Pancreas (tissue), 10 donors: ENCODE measurements at regions not wholly inside any gene's neighbourhood (a gene's known extent, or its start where the extent isn't known, plus 50 kb on each side); places are given as distances from the start of the nearest gene placed in this dataset.

Experiments
- ATAC-seq, 4 donors: fragments of 200-7000 bp; cut with Tn5 transposase; one replicate each; pipeline versions ENCODE4 v1.8.0 to v1.9.1; 2020; ENCODE audit warnings: mild to moderate bottlenecking in 4 of 4, moderate library complexity in 4 of 4
- DNase-seq, 6 donors: peaks; one replicate each; pipeline ENCODE4 v3.0.0-alpha.2; 2020
- FAIRE-seq: peaks from 2 replicates; lab custom pipeline; 2012; peaks lifted over from hg19 to GRCh38; lab: Jason Lieb, UNC
- H3K27ac ChIP-seq, 4 donors: fragments of 200-600 bp; sonication (generic); 1 replicate in 3 of 4; 2 replicates in 1 of 4; pipeline versions ENCODE4 v1.5.0 to v1.8.0; 2020
- H3K27me3 ChIP-seq, 4 donors: fragments of 200-600 bp; one replicate each; pipeline ENCODE4 v1.8.0; 2021
- H3K36me3 ChIP-seq, 3 donors: fragments of 200-600 bp; sonication (generic) in 1 of 3; one replicate each; pipeline versions ENCODE4 v1.5.0 to v1.8.0; 2020 to 2021
- H3K4me1 ChIP-seq, 3 donors: fragments of 200-600 bp; one replicate each; pipeline ENCODE4 v1.8.0; 2021
- H3K4me3 ChIP-seq, 4 donors: fragments of 200-600 bp; sonication (generic) in 2 of 4; one replicate each; pipeline versions ENCODE4 v1.5.0 to v1.8.0; 2020 to 2021
- H3K9me3 ChIP-seq, 4 donors: fragments of 200-600 bp; one replicate each; pipeline ENCODE4 v1.8.0; 2021
- CTCF ChIP-seq, 4 donors: fragments of 200-600 bp; sonication (generic) in 3 of 4; IDR thresholded peaks; one replicate each; pipeline versions ENCODE4 v1.5.0 to v1.8.0; 2021; ENCODE audit warnings: antibody characterized with exemption in 4 of 4
- WGBS, 2 donors: extraction: QIAGEN DNeasy Blood & Tissue Kit; methylation state at CpG; one replicate each; pipeline ENCODE4 v1.1.7; 2013; 5-methylcytosine and 5-hydroxymethylcytosine counted together
- intact Hi-C, 3 donors: fragments of 100-400 bp; cut with DNase I; formaldehyde crosslinking; loops; one replicate each; pipeline versions ENCODE4 v1.11.1 to v1.14.2; 2022
- donor health status: healthy with polysubstance abuse.
- donor health status: DM: no; HTN: no; CAD: no; lungs with moderate emphysema.
- donor health status: DM: no; HTN: no; CAD: no.
- donor health status: control.
- donor health status: control.
- donor health status: Bipolar disorder and iron deficiency.
- donor health status: DM: yes; HTN: yes; CAD: no.
- donor health status: DM: no; HTN: no; CAD: no.
- donor health status: DM: no; HTN: no; CAD: no.
- donor health status: DM: yes; HTN: yes; CAD: no.

GRCh38 chr4:83767067-83767466, 231.2 kb downstream of the GPAT3 start:
- ATAC-seq (no peak), DNase-seq (no peak), FAIRE-seq (no peak)
- intact Hi-C loops, result no loop called here
- no peaks in the 10 kb centered on the region for H3K27me3 ChIP-seq
- H3K4me3 ChIP-seq, result no peak overlapping the region
- H3K9me3 ChIP-seq, result no peaks in the 10 kb centered on the region
- no peaks in the 10 kb centered on the region for H3K4me1 ChIP-seq
- no peak for TF ChIP-seq CTCF (IDR thresholded peaks at IDR 0.05)
- H3K27ac ChIP-seq, result no peak overlapping the region
- 84 to 90% methylated on average over 2 of the region's 2 CpGs for WGBS, 2 donors
- H3K36me3 ChIP-seq, result no peaks in the 10 kb centered on the region

DNA sequence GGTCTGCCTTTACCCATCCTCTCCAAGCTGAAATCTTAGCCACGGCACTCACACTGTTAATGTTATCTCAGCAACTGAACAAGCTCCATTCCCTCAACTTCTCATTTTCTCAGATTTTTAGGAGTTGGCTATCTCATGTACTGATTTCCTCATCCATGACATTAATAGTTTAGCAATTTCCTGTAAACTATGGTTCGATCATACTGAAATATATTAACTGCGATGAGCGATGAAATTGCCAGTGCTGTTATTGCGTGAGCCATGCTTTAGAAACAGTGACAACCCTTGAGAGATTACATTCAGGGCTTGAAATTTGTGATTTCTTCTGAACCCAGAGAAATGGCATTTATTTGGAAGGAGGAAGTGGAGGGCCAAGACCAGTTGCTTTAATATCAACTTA, 223.7 kb downstream of the GPAT3 start:
- DNase-seq, result no peak
- no peak for FAIRE-seq
- Histone ChIP-seq H3K27me3 (no peaks in the 10 kb centered on the region), H3K36me3 (no peaks in the 10 kb centered on the region), H3K9me3 (no peaks in the 10 kb centered on the region), H3K4me1 (no peaks in the 10 kb centered on the region), H3K27ac (no peak overlapping the region), H3K4me3 (no peak overlapping the region)
- intact Hi-C loops, result no loop called here
- ATAC-seq, result no peak
- no peak for TF ChIP-seq CTCF (IDR thresholded peaks at IDR 0.05)
- WGBS, 2 donors, result 83 to 89% methylated on average over 5 of the region's 5 CpGs

DNA sequence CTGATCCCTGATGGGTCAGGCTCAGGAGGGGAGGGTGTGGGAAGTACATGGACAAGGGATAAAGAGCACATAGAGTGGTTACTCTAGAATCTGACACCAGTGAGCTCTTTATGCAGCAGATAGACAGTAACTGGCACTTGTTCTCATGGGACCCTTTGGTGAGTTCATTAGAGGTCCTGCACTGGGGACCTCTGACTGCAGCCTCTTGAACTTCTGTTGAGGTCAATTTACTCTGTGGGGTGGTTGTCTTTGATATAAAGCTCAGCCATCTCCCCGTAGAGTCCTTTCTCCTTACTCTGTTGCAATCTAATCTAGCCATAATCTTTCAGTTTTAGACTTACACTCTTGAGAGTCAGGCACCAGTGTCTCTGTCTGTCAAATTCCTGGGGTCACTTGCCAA, 222.4 kb downstream of the GPAT3 start:
- Histone ChIP-seq H3K4me3 (no peak overlapping the region), H3K4me1 (no peaks in the 10 kb centered on the region), H3K9me3 (no peaks in the 10 kb centered on the region), H3K27me3 (no peaks in the 10 kb centered on the region), H3K27ac (no peak overlapping the region), H3K36me3 (no peaks in the 10 kb centered on the region)
- DNase-seq (no peak), ATAC-seq (no peak), FAIRE-seq (no peak)
- whole genome bisulfite sequencing, 2 donors, result 68 to 94% methylated on average over 1 of the region's 1 CpG
- no peak for TF ChIP-seq CTCF (IDR thresholded peaks at IDR 0.05)
- intact Hi-C loops, result no loop called here

DNA sequence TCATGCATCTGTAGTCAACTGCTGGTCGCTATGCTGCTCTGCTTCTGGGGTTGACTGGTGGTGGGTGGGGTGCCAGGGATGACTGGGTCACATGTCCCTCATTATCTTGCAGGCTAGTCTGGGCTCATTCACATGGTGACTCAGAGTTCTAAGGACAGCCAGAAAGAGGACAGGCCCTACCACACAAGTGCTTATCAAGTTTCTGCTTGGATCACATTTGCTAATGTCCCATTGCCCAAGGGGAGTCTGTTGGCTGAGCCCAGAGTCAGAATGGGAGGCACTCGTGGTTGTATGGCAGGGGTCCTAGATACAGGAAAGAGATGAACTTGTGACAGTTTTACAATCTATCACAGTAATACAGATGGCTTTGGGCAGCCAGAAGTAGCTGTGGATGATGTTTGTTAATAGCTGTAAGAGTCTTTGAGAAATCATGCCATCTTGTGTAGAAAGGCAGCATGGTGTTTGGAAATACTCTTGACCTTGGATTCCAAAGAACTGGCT, 221.3 kb downstream of the GPAT3 start:
- no peak for ATAC-seq
- no peaks in the 10 kb centered on the region for H3K9me3 ChIP-seq
- no peaks in the 10 kb centered on the region for H3K27me3 ChIP-seq
- H3K36me3 ChIP-seq, result no peaks in the 10 kb centered on the region
- no peak for DNase-seq
- 43 to 76% methylated on average over 2 of the region's 2 CpGs for WGBS, 2 donors
- H3K27ac ChIP-seq, result no peak overlapping the region
- no peak for TF ChIP-seq CTCF (IDR thresholded peaks at IDR 0.05)
- H3K4me1 ChIP-seq, result no peaks in the 10 kb centered on the region
- no peak for FAIRE-seq
- H3K4me3 ChIP-seq, result no peak overlapping the region
- intact Hi-C loops, result no loop called here

DNA sequence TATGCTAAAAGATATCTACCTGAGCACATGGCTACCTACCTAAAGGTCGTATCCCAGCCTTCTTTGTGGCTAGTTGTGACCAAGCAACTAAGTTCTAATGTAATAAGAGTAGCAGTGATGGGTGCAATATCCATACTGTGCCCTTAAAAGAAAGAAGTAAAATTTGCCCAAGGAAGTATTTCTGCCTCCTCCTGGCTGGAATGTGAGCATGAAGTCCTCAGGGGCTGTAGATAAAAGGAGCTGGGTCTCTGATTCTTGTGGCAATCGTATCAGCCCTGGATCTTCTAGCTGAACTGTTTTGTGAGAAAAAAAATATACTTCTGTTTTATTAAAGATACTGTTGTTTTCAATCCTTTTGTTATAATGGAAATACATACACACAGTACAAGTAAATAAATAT, 217.4 kb downstream of the GPAT3 start:
- no peaks in the 10 kb centered on the region for H3K9me3 ChIP-seq
- H3K4me1 ChIP-seq, result no peaks in the 10 kb centered on the region
- 43 to 54% methylated on average over 2 of the region's 2 CpGs for WGBS, 2 donors
- no peak for ATAC-seq
- no peak for DNase-seq
- intact Hi-C loops, result no loop called here
- H3K4me3 ChIP-seq, result no peak overlapping the region
- no peak for FAIRE-seq
- no peak for TF ChIP-seq CTCF (IDR thresholded peaks at IDR 0.05)
- no peaks in the 10 kb centered on the region for H3K36me3 ChIP-seq
- H3K27ac ChIP-seq, result no peak overlapping the region
- H3K27me3 ChIP-seq, result no peaks in the 10 kb centered on the region
